ENCODE measurements at regions not wholly inside any gene's neighbourhood (a gene's known extent, or its start where the extent isn't known, plus 50 kb on each side); places are given as distances from the start of the nearest gene placed in this dataset.

DNA sequence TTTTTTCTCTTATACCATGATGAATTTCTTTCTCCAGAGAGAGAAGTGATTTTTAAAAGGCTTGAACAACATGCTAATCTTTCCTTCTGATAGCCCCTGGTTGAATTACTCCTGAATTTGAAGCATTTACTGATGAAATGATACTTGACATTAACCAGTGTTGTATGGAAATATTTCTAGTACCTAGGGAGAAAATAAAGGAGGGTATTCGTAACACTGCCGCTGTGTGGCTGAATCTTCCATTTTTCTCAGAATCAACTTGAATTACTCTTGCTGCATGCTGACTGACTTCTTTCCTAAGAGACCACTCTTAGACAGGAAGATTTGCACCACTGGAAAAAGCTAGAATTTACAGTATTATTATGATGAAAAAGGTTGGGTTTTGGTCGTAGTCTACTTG, 118.3 kb downstream of the FAT3 start:
- H3F3A ChIP-seq (replicated peaks; ENCODE audit: insufficient read depth), result no peaks in the 10 kb centered on the region
- H3K79me2 ChIP-seq (ENCODE audit: insufficient read depth), result no peaks in the 10 kb centered on the region
- no peaks in the 10 kb centered on the region for H3K9me3 ChIP-seq
- H3K27me3 ChIP-seq (ENCODE audit: insufficient read depth), result no peaks in the 10 kb centered on the region
- TF ChIP-seq EP300 (IDR thresholded peaks at IDR 0.05; ENCODE audit: borderline replicate concordance in 1 of 2, low read depth in 1 of 2, low read length in 1 of 2), result no peak
- no peaks in the 10 kb centered on the region for H3K4me1 ChIP-seq (ENCODE audit: control insufficient read depth in 1 of 2, insufficient read depth in 2 of 2, low read depth in 1 of 2, low read length in 1 of 2)
- CTCF ChIA-PET, result interaction anchor here (0.6 to 1.1 kb wide), 2 partner anchors 11 to 850 kb away, joined by 3 read pairs; no protein-coding TSS in a partner anchor
- no peak overlapping the region for H2AFZ ChIP-seq (ENCODE audit: low read depth)
- no peaks in the 10 kb centered on the region for H3K9me2 ChIP-seq
- H3K36me3 ChIP-seq (replicated peaks in 1 of 2; ENCODE audit: control insufficient read depth in 1 of 2, insufficient read depth in 2 of 2, low read length in 1 of 2), result no peaks in the 10 kb centered on the region
- no peak for DNase-seq
- H3K4me3 ChIP-seq (ENCODE audit: low read depth in 2 of 2, low read length in 1 of 2), result no peak overlapping the region
- no peak overlapping the region for H3K27ac ChIP-seq (ENCODE audit: low read depth in 2 of 2, low read length in 1 of 2)
- H3K4me2 ChIP-seq, result no peak overlapping the region
- POLR2A ChIA-PET, result no interaction called here
- 75% methylated on average over 3 of the region's 3 CpGs for whole genome bisulfite sequencing (ENCODE audit: low lambda C conversion rate)
- H3K9ac ChIP-seq, result no peak overlapping the region
- no peaks in the 10 kb centered on the region for H4K20me1 ChIP-seq (ENCODE audit: insufficient read depth)

- Histone ChIP-seq H4K20me1 (ENCODE audit: insufficient read depth) (no peaks in the 10 kb centered on the region), H3K4me1 (ENCODE audit: control insufficient read depth in 1 of 2, insufficient read depth in 2 of 2, low read depth in 1 of 2, low read length in 1 of 2) (no peaks in the 10 kb centered on the region; a peak in 1 of 4 replicates), H3F3A (replicated peaks; ENCODE audit: insufficient read depth) (no peaks in the 10 kb centered on the region), H3K4me2 (no peak overlapping the region), H3K4me3 (ENCODE audit: low read depth in 2 of 2, low read length in 1 of 2) (no peak overlapping the region), H3K9ac (no peak overlapping the region), H3K27ac (ENCODE audit: low read depth in 2 of 2, low read length in 1 of 2) (no peak overlapping the region), H3K36me3 (replicated peaks in 1 of 2; ENCODE audit: control insufficient read depth in 1 of 2, insufficient read depth in 2 of 2, low read length in 1 of 2) (no peaks in the 10 kb centered on the region), H3K27me3 (ENCODE audit: insufficient read depth) (no peaks in the 10 kb centered on the region), H3K79me2 (ENCODE audit: insufficient read depth) (no peaks in the 10 kb centered on the region), H3K9me2 (no peaks in the 10 kb centered on the region), H3K9me3 (no peaks in the 10 kb centered on the region), H2AFZ (ENCODE audit: low read depth) (no peak overlapping the region)
- ChIA-PET POLR2A (interaction anchor here (0.8 kb wide), 1 partner anchor 7 kb away, joined by 3 read pairs; no protein-coding TSS in a partner anchor), CTCF (interaction anchor here (1.4 to 1.6 kb wide), 2 partner anchors 31 to 33 kb away, joined by 3 read pairs; no protein-coding TSS in a partner anchor)
- TF ChIP-seq GABPA (IDR thresholded peaks at IDR 0.05; ENCODE audit: low read depth), result no peak
- no peak for TF ChIP-seq NFIC (IDR thresholded peaks at IDR 0.05; ENCODE audit: borderline replicate concordance)
- TF ChIP-seq FOSL2 (IDR thresholded peaks at IDR 0.05; ENCODE audit: borderline replicate concordance, low read depth), result no peak
- TF ChIP-seq TCF12 (IDR thresholded peaks at IDR 0.05), result no peak
- no peak for TF ChIP-seq ELF1 (IDR thresholded peaks at IDR 0.05)
- TF ChIP-seq, protein P1, sequence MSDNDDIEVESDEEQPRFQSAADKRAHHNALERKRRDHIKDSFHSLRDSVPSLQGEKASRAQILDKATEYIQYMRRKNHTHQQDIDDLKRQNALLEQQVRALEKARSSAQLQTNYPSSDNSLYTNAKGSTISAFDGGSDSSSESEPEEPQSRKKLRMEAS (IDR thresholded peaks at IDR 0.05; ENCODE audit: low read depth), result no peak
- TF ChIP-seq TAF1 (IDR thresholded peaks at IDR 0.05; ENCODE audit: borderline replicate concordance, low read depth, low read length), result no peak
- TF ChIP-seq NRF1 (IDR thresholded peaks at IDR 0.05; ENCODE audit: low read depth, low read length), result no peak
- TF ChIP-seq EZH2phosphoT487 (IDR thresholded peaks at IDR 0.05; ENCODE audit: borderline replicate concordance, low read depth), result no peak
- TF ChIP-seq, protein P2, sequence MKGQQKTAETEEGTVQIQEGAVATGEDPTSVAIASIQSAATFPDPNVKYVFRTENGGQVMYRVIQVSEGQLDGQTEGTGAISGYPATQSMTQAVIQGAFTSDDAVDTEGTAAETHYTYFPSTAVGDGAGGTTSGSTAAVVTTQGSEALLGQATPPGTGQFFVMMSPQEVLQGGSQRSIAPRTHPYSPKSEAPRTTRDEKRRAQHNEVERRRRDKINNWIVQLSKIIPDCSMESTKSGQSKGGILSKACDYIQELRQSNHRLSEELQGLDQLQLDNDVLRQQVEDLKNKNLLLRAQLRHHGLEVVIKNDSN (IDR thresholded peaks at IDR 0.05; ENCODE audit: borderline replicate concordance, low read depth), result no peak
- TF ChIP-seq JUND (IDR thresholded peaks at IDR 0.05), result no peak
- no peak for TF ChIP-seq PBX3 (IDR thresholded peaks at IDR 0.05)
- no peak for TF ChIP-seq RFX5 (IDR thresholded peaks at IDR 0.05; ENCODE audit: low read length)
- TF ChIP-seq, protein P3, sequence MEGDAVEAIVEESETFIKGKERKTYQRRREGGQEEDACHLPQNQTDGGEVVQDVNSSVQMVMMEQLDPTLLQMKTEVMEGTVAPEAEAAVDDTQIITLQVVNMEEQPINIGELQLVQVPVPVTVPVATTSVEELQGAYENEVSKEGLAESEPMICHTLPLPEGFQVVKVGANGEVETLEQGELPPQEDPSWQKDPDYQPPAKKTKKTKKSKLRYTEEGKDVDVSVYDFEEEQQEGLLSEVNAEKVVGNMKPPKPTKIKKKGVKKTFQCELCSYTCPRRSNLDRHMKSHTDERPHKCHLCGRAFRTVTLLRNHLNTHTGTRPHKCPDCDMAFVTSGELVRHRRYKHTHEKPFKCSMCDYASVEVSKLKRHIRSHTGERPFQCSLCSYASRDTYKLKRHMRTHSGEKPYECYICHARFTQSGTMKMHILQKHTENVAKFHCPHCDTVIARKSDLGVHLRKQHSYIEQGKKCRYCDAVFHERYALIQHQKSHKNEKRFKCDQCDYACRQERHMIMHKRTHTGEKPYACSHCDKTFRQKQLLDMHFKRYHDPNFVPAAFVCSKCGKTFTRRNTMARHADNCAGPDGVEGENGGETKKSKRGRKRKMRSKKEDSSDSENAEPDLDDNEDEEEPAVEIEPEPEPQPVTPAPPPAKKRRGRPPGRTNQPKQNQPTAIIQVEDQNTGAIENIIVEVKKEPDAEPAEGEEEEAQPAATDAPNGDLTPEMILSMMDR (IDR thresholded peaks at IDR 0.05), result no peak
- TF ChIP-seq MXI1 (IDR thresholded peaks at IDR 0.05; ENCODE audit: low read depth, low read length), result no peak
- TF ChIP-seq YY1 (IDR thresholded peaks at IDR 0.05; ENCODE audit: low read depth), result no peak
- TF ChIP-seq POLR2AphosphoS5 (IDR thresholded peaks at IDR 0.05; ENCODE audit: low read depth, low read length), result no peak
- WGBS (ENCODE audit: low lambda C conversion rate), result 45% methylated on average over 4 of the region's 4 CpGs
- DNase-seq, result no peak
These were observed 121.6 kb downstream of the FAT3 start for GRCh38 chr11:92346220-92346619.

Data from SK-N-SH (cell line).